H1 (cell line): ENCODE measurements at regions not wholly inside any gene's neighbourhood (a gene's known extent, or its start where the extent isn't known, plus 50 kb on each side); places are given as distances from the start of the nearest gene placed in this dataset.

Experiments
- CBX8 ChIP-seq: fragments of 300-800, 300-1000 bp; sonication (generic); IDR thresholded peaks from 2 replicates; pipeline ENCODE4 v1.7.1; 2016; ENCODE audit warnings: low read depth, low read length, borderline replicate concordance
- CREB1 ChIP-seq: IDR thresholded peaks from 2 replicates; pipeline ENCODE4 v1.6.1; 2012; ENCODE audit warnings: inconsistent platforms
- EP300 ChIP-seq, 2 experiments: IDR thresholded peaks; 1 replicate in 1 of 2; 2 replicates in 1 of 2; pipeline ENCODE4 v1.6.1; 2011 to 2012; ENCODE audit warnings: low read depth in 2 of 2, low read length in 2 of 2, mild to moderate bottlenecking in 2 of 2, borderline replicate concordance in 1 of 2, inconsistent platforms in 1 of 2, moderate library complexity in 1 of 2
- GABPA ChIP-seq: IDR thresholded peaks from 2 replicates; pipeline ENCODE4 v1.6.1; 2011; ENCODE audit warnings: mild to moderate bottlenecking, low read length, moderate library complexity, borderline replicate concordance; ENCODE audit not compliant: insufficient read depth
- KDM5A ChIP-seq: fragments of 200-600 bp; IDR thresholded peaks from 2 replicates; pipeline ENCODE4 v1.7.1; 2012; ENCODE audit warnings: mild to moderate bottlenecking, low read length, inconsistent platforms, mixed read lengths
- NANOG ChIP-seq: IDR thresholded peaks from 2 replicates; pipeline ENCODE4 v1.6.1; 2011; ENCODE audit warnings: low read length, low read depth, mild to moderate bottlenecking, inconsistent platforms; ENCODE audit not compliant: insufficient read depth, poor library complexity, severe bottlenecking
- RBBP5 ChIP-seq: IDR thresholded peaks from 2 replicates; pipeline ENCODE4 v1.7.1; 2012; ENCODE audit warnings: low read depth, mild to moderate bottlenecking, inconsistent platforms, low read length, moderate library complexity, borderline replicate concordance
- RFX5 ChIP-seq: IDR thresholded peaks from 2 replicates; pipeline ENCODE4 v1.6.1; 2011; ENCODE audit warnings: low read depth, low read length, improper control_type of control experiment, borderline replicate concordance
- SP2 ChIP-seq: IDR thresholded peaks from 2 replicates; pipeline ENCODE4 v1.6.1; 2012; ENCODE audit warnings: mild to moderate bottlenecking, low read length, inconsistent platforms
- YY1 ChIP-seq: IDR thresholded peaks from 2 replicates; pipeline ENCODE4 v1.6.1; 2011; ENCODE audit warnings: low read depth, mild to moderate bottlenecking, low read length
- TF ChIP-seq, protein P1 (sequence below): fragments of 300-600 bp; sonication (generic); IDR thresholded peaks from 2 replicates; pipeline ENCODE4 v1.7.1; 2012; ENCODE audit warnings: low read length, moderate library complexity, mild to moderate bottlenecking, inconsistent platforms; ENCODE audit not compliant: insufficient replicate concordance

DNA sequence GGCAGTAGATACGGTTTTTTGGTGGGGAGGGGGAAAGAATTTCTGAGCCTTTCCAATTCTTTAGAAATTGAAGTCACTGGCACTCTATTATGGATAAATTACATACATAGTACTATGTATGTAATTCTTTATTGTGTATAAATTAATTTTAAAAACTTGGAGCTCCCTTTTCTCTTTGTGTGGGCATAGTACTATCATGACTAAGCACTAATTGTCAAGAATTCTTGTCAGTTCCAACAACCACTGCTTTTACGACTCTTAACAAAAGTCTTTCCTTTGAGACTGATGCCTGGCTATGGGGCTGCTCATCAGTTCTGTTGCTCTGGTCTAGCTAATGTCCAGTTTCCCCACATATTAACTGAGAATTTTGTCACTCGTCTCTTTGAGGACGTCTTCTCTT lies 365.3 kb upstream of the RNF32 start (continued):
- TF ChIP-seq, protein P1, sequence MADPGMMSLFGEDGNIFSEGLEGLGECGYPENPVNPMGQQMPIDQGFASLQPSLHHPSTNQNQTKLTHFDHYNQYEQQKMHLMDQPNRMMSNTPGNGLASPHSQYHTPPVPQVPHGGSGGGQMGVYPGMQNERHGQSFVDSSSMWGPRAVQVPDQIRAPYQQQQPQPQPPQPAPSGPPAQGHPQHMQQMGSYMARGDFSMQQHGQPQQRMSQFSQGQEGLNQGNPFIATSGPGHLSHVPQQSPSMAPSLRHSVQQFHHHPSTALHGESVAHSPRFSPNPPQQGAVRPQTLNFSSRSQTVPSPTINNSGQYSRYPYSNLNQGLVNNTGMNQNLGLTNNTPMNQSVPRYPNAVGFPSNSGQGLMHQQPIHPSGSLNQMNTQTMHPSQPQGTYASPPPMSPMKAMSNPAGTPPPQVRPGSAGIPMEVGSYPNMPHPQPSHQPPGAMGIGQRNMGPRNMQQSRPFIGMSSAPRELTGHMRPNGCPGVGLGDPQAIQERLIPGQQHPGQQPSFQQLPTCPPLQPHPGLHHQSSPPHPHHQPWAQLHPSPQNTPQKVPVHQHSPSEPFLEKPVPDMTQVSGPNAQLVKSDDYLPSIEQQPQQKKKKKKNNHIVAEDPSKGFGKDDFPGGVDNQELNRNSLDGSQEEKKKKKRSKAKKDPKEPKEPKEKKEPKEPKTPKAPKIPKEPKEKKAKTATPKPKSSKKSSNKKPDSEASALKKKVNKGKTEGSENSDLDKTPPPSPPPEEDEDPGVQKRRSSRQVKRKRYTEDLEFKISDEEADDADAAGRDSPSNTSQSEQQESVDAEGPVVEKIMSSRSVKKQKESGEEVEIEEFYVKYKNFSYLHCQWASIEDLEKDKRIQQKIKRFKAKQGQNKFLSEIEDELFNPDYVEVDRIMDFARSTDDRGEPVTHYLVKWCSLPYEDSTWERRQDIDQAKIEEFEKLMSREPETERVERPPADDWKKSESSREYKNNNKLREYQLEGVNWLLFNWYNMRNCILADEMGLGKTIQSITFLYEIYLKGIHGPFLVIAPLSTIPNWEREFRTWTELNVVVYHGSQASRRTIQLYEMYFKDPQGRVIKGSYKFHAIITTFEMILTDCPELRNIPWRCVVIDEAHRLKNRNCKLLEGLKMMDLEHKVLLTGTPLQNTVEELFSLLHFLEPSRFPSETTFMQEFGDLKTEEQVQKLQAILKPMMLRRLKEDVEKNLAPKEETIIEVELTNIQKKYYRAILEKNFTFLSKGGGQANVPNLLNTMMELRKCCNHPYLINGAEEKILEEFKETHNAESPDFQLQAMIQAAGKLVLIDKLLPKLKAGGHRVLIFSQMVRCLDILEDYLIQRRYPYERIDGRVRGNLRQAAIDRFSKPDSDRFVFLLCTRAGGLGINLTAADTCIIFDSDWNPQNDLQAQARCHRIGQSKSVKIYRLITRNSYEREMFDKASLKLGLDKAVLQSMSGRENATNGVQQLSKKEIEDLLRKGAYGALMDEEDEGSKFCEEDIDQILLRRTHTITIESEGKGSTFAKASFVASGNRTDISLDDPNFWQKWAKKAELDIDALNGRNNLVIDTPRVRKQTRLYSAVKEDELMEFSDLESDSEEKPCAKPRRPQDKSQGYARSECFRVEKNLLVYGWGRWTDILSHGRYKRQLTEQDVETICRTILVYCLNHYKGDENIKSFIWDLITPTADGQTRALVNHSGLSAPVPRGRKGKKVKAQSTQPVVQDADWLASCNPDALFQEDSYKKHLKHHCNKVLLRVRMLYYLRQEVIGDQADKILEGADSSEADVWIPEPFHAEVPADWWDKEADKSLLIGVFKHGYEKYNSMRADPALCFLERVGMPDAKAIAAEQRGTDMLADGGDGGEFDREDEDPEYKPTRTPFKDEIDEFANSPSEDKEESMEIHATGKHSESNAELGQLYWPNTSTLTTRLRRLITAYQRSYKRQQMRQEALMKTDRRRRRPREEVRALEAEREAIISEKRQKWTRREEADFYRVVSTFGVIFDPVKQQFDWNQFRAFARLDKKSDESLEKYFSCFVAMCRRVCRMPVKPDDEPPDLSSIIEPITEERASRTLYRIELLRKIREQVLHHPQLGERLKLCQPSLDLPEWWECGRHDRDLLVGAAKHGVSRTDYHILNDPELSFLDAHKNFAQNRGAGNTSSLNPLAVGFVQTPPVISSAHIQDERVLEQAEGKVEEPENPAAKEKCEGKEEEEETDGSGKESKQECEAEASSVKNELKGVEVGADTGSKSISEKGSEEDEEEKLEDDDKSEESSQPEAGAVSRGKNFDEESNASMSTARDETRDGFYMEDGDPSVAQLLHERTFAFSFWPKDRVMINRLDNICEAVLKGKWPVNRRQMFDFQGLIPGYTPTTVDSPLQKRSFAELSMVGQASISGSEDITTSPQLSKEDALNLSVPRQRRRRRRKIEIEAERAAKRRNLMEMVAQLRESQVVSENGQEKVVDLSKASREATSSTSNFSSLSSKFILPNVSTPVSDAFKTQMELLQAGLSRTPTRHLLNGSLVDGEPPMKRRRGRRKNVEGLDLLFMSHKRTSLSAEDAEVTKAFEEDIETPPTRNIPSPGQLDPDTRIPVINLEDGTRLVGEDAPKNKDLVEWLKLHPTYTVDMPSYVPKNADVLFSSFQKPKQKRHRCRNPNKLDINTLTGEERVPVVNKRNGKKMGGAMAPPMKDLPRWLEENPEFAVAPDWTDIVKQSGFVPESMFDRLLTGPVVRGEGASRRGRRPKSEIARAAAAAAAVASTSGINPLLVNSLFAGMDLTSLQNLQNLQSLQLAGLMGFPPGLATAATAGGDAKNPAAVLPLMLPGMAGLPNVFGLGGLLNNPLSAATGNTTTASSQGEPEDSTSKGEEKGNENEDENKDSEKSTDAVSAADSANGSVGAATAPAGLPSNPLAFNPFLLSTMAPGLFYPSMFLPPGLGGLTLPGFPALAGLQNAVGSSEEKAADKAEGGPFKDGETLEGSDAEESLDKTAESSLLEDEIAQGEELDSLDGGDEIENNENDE, result no peak
- TF ChIP-seq KDM5A, result no peak
- no peak for TF ChIP-seq RBBP5
- no peak for TF ChIP-seq CBX8
- no peak for TF ChIP-seq YY1
- no peak for TF ChIP-seq SP2
- no peak for TF ChIP-seq CREB1
- TF ChIP-seq EP300 (IDR thresholded peaks at IDR 0.05; ENCODE audit: borderline replicate concordance in 1 of 2, low read depth in 2 of 2, low read length in 2 of 2), result no peak
- no peak for TF ChIP-seq GABPA
- TF ChIP-seq RFX5, result no peak
- TF ChIP-seq NANOG, result no peak
